GM20000 (cell line): ENCODE measurements at regions not wholly inside any gene's neighbourhood (a gene's known extent, or its start where the extent isn't known, plus 50 kb on each side); places are given as distances from the start of the nearest gene placed in this dataset.
A peak's percentile ranks its signal among the peaks of the same experiment; 100 is the strongest.
"Not testable (repeated sequence)": the region's sequence is repeated elsewhere in the genome, so short reads cannot be mapped to it uniquely, and the experiment has no call there.

Experiments
- DNase-seq: peaks from one replicate; pipeline ENCODE4 v3.0.0; 2012; ENCODE audit warnings: low spot score
- CTCF ChIP-seq: IDR thresholded peaks from 2 replicates; pipeline ENCODE4 v1.5.1; 2012; ENCODE audit warnings: mild to moderate bottlenecking, control low read depth; ENCODE audit errors: extremely low read depth, missing control alignments

GRCh38 chr16:15219679-15220615, 125.9 kb upstream of the RRN3 start:
- peak; percentile 32 for TF ChIP-seq CTCF
- not testable (repeated sequence) for DNase-seq

GRCh38 chr16:15218856-15219500, 124.9 kb upstream of the RRN3 start:
- DNase-seq = not testable (repeated sequence)

- not testable (repeated sequence) for DNase-seq
Measured at GRCh38 chr16:15207202-15207981, 113.3 kb upstream of the RRN3 start.

- DNase-seq = not testable (repeated sequence)
Measured at GRCh38 chr16:15206439-15206838, 112.4 kb upstream of the RRN3 start.

GRCh38 chr16:15205939-15206338, 111.9 kb upstream of the RRN3 start:
- not testable (repeated sequence) for DNase-seq

- DNase-seq = not testable (repeated sequence)
Measured at GRCh38 chr16:15204571-15204970, 110.5 kb upstream of the RRN3 start.

- not testable (repeated sequence) for DNase-seq
Measured at GRCh38 chr16:15192813-15193212, 98.7 kb upstream of the RRN3 start.

- not testable (repeated sequence) for DNase-seq
Measured at GRCh38 chr16:15192197-15192596, 98.1 kb upstream of the RRN3 start.

GRCh38 chr16:15189478-15189877, 95.4 kb upstream of the RRN3 start:
- not testable (repeated sequence) for DNase-seq
